Karpas-422 (cell line): ENCODE measurements at regions not wholly inside any gene's neighbourhood (a gene's known extent, or its start where the extent isn't known, plus 50 kb on each side); places are given as distances from the start of the nearest gene placed in this dataset.

ENCODE experiments used
- DNase-seq: peaks from one replicate; pipeline ENCODE4 v3.0.0-alpha.2; 2015
- H2AFZ ChIP-seq: fragments of 200-600 bp; sonication (generic); 2 replicates; pipeline ENCODE4 v1.6.1; 2014; ENCODE audit warnings: antibody characterized with exemption, low read length, mixed read lengths
- H3K27ac ChIP-seq: fragments of 200-600 bp; sonication (generic); 2 replicates; pipeline ENCODE4 v1.5.1; 2014; ENCODE audit warnings: mild to moderate bottlenecking, low read length, moderate library complexity
- H3K27me3 ChIP-seq: fragments of 200-600 bp; sonication (generic); 2 replicates; pipeline ENCODE4 v1.6.1; 2014; ENCODE audit warnings: low read length, mixed read lengths
- H3K36me3 ChIP-seq: fragments of 200-600 bp; sonication (generic); 2 replicates; pipeline ENCODE4 v1.6.1; 2014; ENCODE audit warnings: low read length, mixed read lengths; ENCODE audit not compliant: insufficient read depth
- H3K4me1 ChIP-seq: fragments of 200-600 bp; sonication (generic); 2 replicates; pipeline ENCODE4 v1.6.1; 2014; ENCODE audit warnings: mild to moderate bottlenecking, low read length, mixed read lengths
- H3K4me2 ChIP-seq: fragments of 200-600 bp; sonication (generic); 2 replicates; pipeline ENCODE4 v1.6.1; 2014; ENCODE audit warnings: low read length, low read depth, mild to moderate bottlenecking; ENCODE audit not compliant: poor library complexity, severe bottlenecking
- H3K4me3 ChIP-seq: fragments of 200-600 bp; sonication (generic); 2 replicates; pipeline ENCODE4 v1.5.1; 2014; ENCODE audit warnings: mild to moderate bottlenecking, antibody characterized with exemption, low read length, mixed read lengths
- H3K79me2 ChIP-seq: fragments of 200-600 bp; sonication (generic); 2 replicates; pipeline ENCODE4 v1.6.1; 2014; ENCODE audit warnings: mild to moderate bottlenecking, low read length, mixed read lengths
- H3K9ac ChIP-seq: fragments of 200-600 bp; sonication (generic); 2 replicates; pipeline ENCODE4 v1.6.0; 2014; ENCODE audit warnings: low read length
- H3K9me2 ChIP-seq: fragments of 200-600 bp; sonication (generic), shearing (Covaris generic); replicated peaks from 2 replicates; pipeline ENCODE4 v1.6.0; 2014; ENCODE audit warnings: mild to moderate bottlenecking, low read length, moderate library complexity; ENCODE audit not compliant: insufficient read depth
- H3K9me3 ChIP-seq: fragments of 300-700, 200-600 bp; sonication (generic); 2 replicates; pipeline ENCODE4 v1.6.1; 2014; ENCODE audit warnings: low read length, mixed read lengths
- H4K20me1 ChIP-seq: fragments of 200-600 bp; sonication (generic); 2 replicates; pipeline ENCODE4 v1.6.1; 2014; ENCODE audit warnings: mild to moderate bottlenecking, antibody characterized with exemption, low read length, low read depth; ENCODE audit not compliant: insufficient read depth

DNA sequence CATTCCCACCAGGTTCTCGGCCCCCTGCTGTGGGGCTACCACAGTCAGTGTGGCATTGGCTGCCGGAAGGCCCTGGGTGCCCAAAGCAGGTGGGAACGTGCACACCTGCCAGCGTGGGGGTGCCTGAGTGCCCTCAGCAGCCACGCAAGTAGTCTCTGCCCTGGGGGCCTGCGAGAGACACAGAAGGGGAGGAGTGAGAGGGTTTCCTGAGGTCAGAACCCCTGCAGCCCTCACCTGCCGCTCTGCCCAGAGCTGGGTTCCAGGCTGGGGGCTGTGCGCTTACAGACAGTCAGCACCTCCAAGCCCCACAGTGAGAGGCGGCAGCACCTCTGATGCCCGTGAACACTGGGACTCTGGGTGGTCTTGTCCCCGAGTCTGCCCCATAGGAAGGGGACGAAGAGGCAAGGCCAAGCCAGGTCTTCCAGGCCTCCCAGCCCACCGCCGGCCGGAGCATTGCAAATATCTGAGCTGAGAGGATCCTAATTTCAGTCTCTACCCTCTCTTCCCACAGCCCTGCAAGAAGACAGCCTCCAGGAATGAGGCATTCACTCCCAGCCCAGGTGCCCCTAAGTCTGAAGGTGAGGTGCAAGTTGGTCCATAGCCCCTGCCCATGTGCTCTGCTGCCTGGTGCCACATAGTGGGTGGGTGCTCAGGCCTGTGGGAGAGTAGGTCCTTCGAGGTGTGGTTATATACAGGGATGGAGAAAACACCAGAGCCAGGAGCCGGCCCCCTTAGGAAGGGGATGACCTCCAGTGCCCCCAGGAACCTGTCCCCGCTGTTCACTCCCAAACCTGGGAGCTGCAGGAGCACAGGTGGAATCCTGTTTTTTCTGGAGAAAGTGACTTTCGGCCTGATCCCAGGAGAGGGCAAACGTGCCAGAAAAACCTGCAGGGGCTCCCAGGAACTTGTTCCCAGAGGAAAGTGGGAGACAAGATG, 291.1 kb upstream of the RTL1 start:
- Histone ChIP-seq H3K36me3 (no peaks in the 10 kb centered on the region), H3K9me2 (no peaks in the 10 kb centered on the region; the same call in 1 of the 2 replicates), H3K4me2 (no peak overlapping the region), H3K79me2 (no peaks in the 10 kb centered on the region), H3K4me3 (no peak overlapping the region), H3K27ac (no peak overlapping the region), H3K27me3 (no peaks in the 10 kb centered on the region), H4K20me1 (peaks cover 3% of the 10 kb centered on the region; the same call in 1 of the 2 replicates), H3K9ac (no peak overlapping the region), H2AFZ (no peak overlapping the region), H3K4me1 (no peaks in the 10 kb centered on the region), H3K9me3 (no peaks in the 10 kb centered on the region)
- DNase-seq, result no peak

DNA sequence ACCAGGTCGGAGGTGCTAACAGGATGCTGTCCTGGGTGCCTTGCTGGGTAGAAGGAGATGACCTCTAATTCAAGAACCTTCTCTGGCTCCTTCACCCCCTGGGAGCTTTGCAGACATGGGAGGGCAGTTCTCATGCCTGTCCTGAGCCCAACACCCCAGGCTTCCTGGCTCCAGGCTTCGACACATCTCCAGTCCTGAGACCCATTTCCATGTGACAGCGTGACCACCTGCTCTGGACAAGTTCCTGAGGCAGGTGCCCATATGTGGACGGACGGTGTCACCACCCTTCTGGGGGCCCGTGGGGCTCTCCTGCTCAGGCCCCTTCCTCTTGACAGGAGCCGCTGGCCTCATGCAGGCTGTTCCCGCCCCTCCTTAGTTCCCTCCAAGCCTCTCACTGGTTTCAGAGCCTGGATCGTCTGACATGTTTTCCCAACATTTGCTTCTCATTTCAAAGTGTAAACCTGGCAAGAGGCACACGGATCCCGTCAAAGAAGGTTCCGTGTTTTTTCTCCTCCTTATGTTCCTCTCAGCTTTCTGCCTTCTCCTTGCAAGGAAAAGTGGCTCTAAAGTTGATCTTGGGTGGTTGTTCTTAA, 291.9 kb upstream of the RTL1 start:
- H3K4me1 ChIP-seq, result no peaks in the 10 kb centered on the region
- no peak for DNase-seq
- no peak overlapping the region for H3K9ac ChIP-seq
- H3K36me3 ChIP-seq, result no peaks in the 10 kb centered on the region
- H3K27ac ChIP-seq, result no peak overlapping the region
- H2AFZ ChIP-seq, result no peak overlapping the region
- no peaks in the 10 kb centered on the region for H3K9me2 ChIP-seq
- no peaks in the 10 kb centered on the region for H3K9me3 ChIP-seq
- H4K20me1 ChIP-seq, result 0 out of 2 replicates have a peak, but pooled peaks cover 3% of the 10 kb centered on the region
- no peaks in the 10 kb centered on the region for H3K27me3 ChIP-seq
- no peaks in the 10 kb centered on the region for H3K79me2 ChIP-seq
- no peak overlapping the region for H3K4me2 ChIP-seq
- no peak overlapping the region for H3K4me3 ChIP-seq

DNA sequence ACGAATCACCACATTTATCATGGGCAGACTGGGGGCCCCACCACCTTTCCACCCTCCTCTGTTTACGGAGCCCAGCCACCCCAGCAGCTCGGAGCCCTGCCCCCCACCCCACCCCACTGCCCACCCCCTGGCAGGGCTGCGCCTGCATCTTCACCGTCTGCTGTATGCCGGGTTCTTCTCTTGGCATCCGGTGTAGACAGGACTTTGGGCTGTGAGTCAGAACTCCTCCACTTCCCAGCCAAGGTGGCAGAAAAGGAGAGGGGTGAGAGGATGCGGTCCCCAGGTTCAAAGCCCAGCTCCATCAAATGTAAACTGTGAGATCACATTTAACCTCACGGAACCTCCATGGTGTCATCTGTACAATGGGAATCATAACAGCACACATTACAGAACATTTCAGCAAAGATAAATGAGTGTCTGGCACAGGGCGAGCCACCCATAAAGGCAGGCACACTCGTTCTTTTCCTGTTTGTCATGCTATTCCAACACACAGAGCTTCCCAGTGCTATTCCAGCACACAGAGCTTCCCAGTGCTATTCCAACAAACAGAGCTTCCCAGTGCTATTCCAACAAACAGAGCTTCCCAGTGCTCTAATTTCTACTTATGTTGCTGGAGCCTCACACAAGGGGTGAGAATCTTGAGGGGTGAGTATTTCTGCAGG, 292.7 kb upstream of the RTL1 start:
- no peaks in the 10 kb centered on the region for H3K4me1 ChIP-seq
- no peaks in the 10 kb centered on the region for H3K79me2 ChIP-seq
- no peak overlapping the region for H3K4me3 ChIP-seq
- no peaks in the 10 kb centered on the region for H3K27me3 ChIP-seq
- no peak overlapping the region for H3K27ac ChIP-seq
- no peak overlapping the region for H3K4me2 ChIP-seq
- H4K20me1 ChIP-seq, result 0 out of 2 replicates have a peak, but pooled peaks cover 3% of the 10 kb centered on the region
- no peak for DNase-seq
- H3K9me2 ChIP-seq, result no peaks in the 10 kb centered on the region
- H3K36me3 ChIP-seq, result no peaks in the 10 kb centered on the region
- H2AFZ ChIP-seq, result no peak overlapping the region
- H3K9me3 ChIP-seq, result no peaks in the 10 kb centered on the region
- no peak overlapping the region for H3K9ac ChIP-seq

DNA sequence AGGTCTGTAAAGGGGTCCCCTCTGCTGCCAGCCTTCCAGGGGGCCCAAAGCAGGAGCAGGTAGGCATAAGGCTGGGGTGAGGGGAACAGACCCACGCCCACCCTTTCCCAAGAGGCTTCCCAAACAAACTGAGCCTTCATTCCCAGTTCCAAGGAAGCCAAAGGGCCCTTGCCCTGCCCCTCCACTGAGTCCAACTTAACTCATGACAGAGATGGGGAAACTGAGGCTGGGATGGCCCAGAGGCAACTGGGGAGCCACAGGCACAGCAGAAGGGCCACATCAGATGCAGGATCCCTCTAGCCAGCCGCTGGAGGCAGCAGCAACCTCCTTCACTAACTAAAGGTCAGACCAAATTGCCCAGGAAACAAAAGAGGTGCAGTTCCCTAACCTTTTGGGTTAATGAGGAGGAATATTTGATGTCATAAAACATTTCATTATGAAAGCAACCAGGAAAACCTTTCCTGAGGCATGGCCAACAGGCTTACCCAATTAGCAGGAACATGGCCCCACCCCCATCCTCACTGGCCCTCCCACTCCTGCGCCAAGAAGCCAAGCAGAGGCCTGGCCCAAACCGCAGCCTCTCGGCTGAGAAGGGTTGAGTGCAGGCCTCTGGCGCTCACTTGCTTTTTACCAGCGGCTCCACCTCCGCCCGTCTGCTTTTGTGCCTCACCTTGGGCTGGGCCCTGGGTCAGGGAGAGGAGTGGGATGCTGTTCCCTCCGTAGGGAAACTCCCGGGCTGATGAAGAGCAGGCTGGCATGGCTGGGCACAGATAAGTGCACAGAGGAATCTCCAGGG, 293.5 kb upstream of the RTL1 start:
- DNase-seq, result no peak
- 0 out of 2 replicates have a peak, but pooled peaks cover 3% of the 10 kb centered on the region for H4K20me1 ChIP-seq
- no peaks in the 10 kb centered on the region for H3K27me3 ChIP-seq
- H3K4me3 ChIP-seq, result no peak overlapping the region
- no peaks in the 10 kb centered on the region for H3K79me2 ChIP-seq
- H3K4me2 ChIP-seq, result no peak overlapping the region
- no peaks in the 10 kb centered on the region for H3K4me1 ChIP-seq
- no peak overlapping the region for H3K27ac ChIP-seq
- H3K36me3 ChIP-seq, result no peaks in the 10 kb centered on the region
- H2AFZ ChIP-seq, result no peak overlapping the region
- H3K9ac ChIP-seq, result no peak overlapping the region
- no peaks in the 10 kb centered on the region for H3K9me3 ChIP-seq
- no peaks in the 10 kb centered on the region for H3K9me2 ChIP-seq

DNA sequence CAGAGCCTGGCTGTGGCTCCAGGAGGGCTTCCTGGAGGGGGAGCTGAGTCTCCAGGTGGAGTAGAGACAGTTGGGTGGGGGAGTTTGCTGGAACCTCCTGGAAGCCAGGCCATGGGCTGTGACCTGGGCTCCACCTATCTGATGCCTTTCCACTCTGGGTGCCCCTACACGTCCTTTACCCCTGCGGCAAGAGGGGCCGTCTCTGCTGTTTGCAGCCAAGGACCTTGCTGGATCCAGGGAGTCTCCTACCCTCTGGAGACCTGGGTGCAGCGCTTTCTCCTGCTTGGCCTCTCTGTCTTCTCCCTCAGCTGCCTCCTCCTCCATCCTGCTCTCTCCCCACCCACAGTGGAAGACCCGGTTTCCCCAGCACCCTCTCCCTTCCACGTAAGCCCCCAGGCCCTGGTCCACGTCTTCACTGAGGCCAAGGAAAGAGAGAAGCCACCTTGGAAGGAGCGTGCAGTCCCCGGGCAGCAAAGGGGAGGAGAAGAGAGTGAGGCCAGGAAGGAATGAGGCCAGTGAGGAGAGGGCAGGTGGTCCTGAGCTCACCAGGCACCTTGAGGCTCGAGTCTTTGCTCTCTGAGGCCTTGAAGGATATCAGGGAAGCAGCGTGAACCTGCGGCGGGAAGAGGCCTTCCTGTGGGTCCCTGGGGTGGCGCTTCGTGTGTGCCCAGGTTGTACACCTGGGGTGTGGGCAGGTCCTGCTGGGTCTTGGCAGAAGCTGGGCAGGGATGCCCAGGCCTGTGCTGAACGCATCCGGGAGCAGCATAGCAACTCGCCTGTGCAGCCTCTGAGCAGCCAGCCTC, 294.3 kb upstream of the RTL1 start:
- Histone ChIP-seq H3K4me2 (no peak overlapping the region), H3K36me3 (no peaks in the 10 kb centered on the region), H3K27me3 (no peaks in the 10 kb centered on the region), H2AFZ (no peak overlapping the region), H3K9me2 (no peaks in the 10 kb centered on the region), H3K4me3 (no peak overlapping the region), H3K27ac (no peak overlapping the region), H3K79me2 (no peaks in the 10 kb centered on the region), H4K20me1 (0 out of 2 replicates have a peak, but pooled peaks cover 3% of the 10 kb centered on the region), H3K9ac (no peak overlapping the region), H3K9me3 (no peaks in the 10 kb centered on the region), H3K4me1 (no peaks in the 10 kb centered on the region)
- no peak for DNase-seq

DNA sequence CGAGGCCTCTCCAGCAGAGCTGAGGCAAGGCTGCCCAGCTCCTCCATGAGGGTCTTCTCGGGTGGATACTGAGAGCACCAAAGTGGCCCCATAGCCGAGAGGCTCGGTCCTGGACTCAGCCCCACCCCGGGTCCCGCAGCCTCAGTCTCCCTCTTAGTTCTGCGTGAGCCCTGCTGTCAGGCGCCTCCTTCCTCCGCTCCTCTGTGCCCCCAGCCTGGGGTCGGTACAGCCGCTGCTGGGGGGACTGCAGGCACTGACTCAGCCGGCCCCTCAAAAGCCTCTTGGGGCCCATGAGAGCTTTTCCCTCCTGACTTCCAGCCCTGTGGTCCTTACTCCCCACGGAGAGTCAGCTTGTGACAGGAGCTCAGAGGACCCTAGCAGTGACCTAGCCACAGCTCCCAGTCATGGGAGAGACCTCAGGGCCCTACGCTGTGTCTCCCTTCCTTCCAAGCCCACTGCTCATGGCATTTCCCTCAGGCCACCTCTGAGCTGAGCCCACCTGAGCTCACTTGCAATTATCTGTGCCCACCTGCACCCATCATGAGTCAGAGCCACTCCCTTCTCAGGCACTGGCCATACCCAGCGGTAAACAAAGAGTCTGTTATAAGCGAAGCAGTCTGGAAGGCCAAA, 295.0 kb upstream of the RTL1 start:
- H3K36me3 ChIP-seq, result no peaks in the 10 kb centered on the region
- H3K4me2 ChIP-seq, result no peak overlapping the region
- H3K79me2 ChIP-seq, result no peaks in the 10 kb centered on the region
- 0 out of 2 replicates have a peak, but pooled peaks cover 3% of the 10 kb centered on the region for H4K20me1 ChIP-seq
- H3K9ac ChIP-seq, result no peak overlapping the region
- no peak overlapping the region for H3K27ac ChIP-seq
- H3K4me1 ChIP-seq, result no peaks in the 10 kb centered on the region
- no peaks in the 10 kb centered on the region for H3K9me2 ChIP-seq
- no peaks in the 10 kb centered on the region for H3K9me3 ChIP-seq
- H3K4me3 ChIP-seq, result no peak overlapping the region
- no peak for DNase-seq
- H3K27me3 ChIP-seq, result no peaks in the 10 kb centered on the region
- H2AFZ ChIP-seq, result no peak overlapping the region
